ENCODE measurements at regions not wholly inside any gene's neighbourhood (a gene's known extent, or its start where the extent isn't known, plus 50 kb on each side); places are given as distances from the start of the nearest gene placed in this dataset.

DNA sequence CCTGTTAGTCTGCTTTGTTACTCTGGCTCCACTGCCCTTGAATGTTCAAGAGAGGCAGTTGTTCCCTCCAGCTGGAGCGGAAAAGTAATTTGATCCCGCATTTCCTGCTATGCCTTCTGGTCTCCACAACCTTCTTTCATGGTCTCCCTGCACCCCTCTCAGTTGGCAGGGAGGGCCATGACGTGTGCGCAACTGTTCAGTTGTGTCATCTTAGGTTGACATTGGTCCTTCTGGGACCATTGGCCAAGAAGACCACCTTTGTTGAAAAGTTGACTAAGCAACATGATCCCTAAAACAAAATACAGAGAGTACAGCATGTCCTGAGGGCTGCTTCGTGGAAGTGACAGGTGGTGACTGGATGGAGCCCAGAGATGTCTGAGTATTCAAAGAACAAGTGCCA is 192.5 kb upstream of the TUT7 start:
- TF ChIP-seq TSHZ2 (CRISPR knock-in tag; IDR thresholded peaks at IDR 0.05) (no peak), OSR1 (CRISPR knock-in tag; IDR thresholded peaks at IDR 0.05) (no peak), ZFP3 (CRISPR knock-in tag; IDR thresholded peaks at IDR 0.05) (no peak), TOX (CRISPR knock-in tag; IDR thresholded peaks at IDR 0.05; ENCODE audit: borderline replicate concordance) (no peak), CSDC2 (CRISPR knock-in tag; IDR thresholded peaks at IDR 0.05) (no peak), BACH2 (CRISPR knock-in tag; IDR thresholded peaks at IDR 0.05; ENCODE audit: borderline replicate concordance) (no peak)
- TF ChIP-seq, protein P1, sequence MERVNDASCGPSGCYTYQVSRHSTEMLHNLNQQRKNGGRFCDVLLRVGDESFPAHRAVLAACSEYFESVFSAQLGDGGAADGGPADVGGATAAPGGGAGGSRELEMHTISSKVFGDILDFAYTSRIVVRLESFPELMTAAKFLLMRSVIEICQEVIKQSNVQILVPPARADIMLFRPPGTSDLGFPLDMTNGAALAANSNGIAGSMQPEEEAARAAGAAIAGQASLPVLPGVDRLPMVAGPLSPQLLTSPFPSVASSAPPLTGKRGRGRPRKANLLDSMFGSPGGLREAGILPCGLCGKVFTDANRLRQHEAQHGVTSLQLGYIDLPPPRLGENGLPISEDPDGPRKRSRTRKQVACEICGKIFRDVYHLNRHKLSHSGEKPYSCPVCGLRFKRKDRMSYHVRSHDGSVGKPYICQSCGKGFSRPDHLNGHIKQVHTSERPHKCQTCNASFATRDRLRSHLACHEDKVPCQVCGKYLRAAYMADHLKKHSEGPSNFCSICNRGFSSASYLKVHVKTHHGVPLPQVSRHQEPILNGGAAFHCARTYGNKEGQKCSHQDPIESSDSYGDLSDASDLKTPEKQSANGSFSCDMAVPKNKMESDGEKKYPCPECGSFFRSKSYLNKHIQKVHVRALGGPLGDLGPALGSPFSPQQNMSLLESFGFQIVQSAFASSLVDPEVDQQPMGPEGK (CRISPR knock-in tag; IDR thresholded peaks at IDR 0.05; ENCODE audit: borderline replicate concordance) = no peak
- TF ChIP-seq, protein P2, sequence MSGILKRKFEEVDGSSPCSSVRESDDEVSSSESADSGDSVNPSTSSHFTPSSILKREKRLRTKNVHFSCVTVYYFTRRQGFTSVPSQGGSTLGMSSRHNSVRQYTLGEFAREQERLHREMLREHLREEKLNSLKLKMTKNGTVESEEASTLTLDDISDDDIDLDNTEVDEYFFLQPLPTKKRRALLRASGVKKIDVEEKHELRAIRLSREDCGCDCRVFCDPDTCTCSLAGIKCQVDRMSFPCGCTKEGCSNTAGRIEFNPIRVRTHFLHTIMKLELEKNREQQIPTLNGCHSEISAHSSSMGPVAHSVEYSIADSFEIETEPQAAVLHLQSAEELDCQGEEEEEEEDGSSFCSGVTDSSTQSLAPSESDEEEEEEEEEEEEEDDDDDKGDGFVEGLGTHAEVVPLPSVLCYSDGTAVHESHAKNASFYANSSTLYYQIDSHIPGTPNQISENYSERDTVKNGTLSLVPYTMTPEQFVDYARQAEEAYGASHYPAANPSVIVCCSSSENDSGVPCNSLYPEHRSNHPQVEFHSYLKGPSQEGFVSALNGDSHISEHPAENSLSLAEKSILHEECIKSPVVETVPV (CRISPR knock-in tag; IDR thresholded peaks at IDR 0.05) = no peak
